ENCODE measurements at regions not wholly inside any gene's neighbourhood (a gene's known extent, or its start where the extent isn't known, plus 50 kb on each side); places are given as distances from the start of the nearest gene placed in this dataset.

- DNase-seq (ENCODE audit: low read depth, low spot score) (no peak), FAIRE-seq (no peak)
- POLR2A ChIA-PET = no interaction called here
- Histone ChIP-seq H3K27ac (ENCODE audit: insufficient read depth, low read depth, low read length) (no peak overlapping the region), H3K36me3 (ENCODE audit: control insufficient read depth in 2 of 2, extremely low read depth in 1 of 2, insufficient read depth in 2 of 2, low read length in 2 of 2) (no peaks in the 10 kb centered on the region), H4K20me1 (replicated peaks; ENCODE audit: control insufficient read depth, extremely low read depth, insufficient read depth, low read length) (no peaks in the 10 kb centered on the region), H3K9me3 (replicated peaks; ENCODE audit: control insufficient read depth, insufficient read depth, low read length) (no peaks in the 10 kb centered on the region), H3K27me3 (ENCODE audit: control insufficient read depth in 2 of 2, insufficient read depth in 2 of 2, low read length in 2 of 2) (no peaks in the 10 kb centered on the region), H2AFZ (ENCODE audit: low read depth, low read length) (no peak overlapping the region), H3K4me3 (replicated peaks in 1 of 3; ENCODE audit: insufficient read depth in 1 of 3, low read depth in 1 of 3, low read length in 3 of 3) (no peak overlapping the region), H3K9me1 (replicated peaks; ENCODE audit: control insufficient read depth, extremely low read depth, insufficient read depth, low read length) (no peaks in the 10 kb centered on the region), H3K9ac (replicated peaks; ENCODE audit: extremely low read depth, insufficient read depth, low read length) (no peak overlapping the region), H3K79me2 (ENCODE audit: control insufficient read depth, insufficient read depth, low read length) (no peaks in the 10 kb centered on the region), H3K4me1 (ENCODE audit: control insufficient read depth, extremely low read depth, insufficient read depth, low read length) (no peaks in the 10 kb centered on the region), H3K4me2 (ENCODE audit: insufficient read depth, low read length) (no peak overlapping the region)
- TF ChIP-seq CTCF (IDR thresholded peaks at IDR 0.05; ENCODE audit: extremely low read depth in 1 of 2, insufficient read depth in 1 of 2, low read depth in 1 of 2, low read length in 2 of 2) (no peak), POLR2AphosphoS5 (IDR thresholded peaks at IDR 0.05; ENCODE audit: insufficient read depth, low read depth, low read length) (no peak)
- BruUV-seq (replicated peaks) = no TSS peak
- intact Hi-C loops (cut with micrococcal nuclease) (no loop called here), dilution Hi-C loops (cut with MboI; ENCODE audit: extremely low pct_ligation_motif_present, low sequenced_read_pairs) (no loop called here)
- CTCF ChIA-PET = no interaction called here
Observed at GRCh38 chr6:104159045-104159618, 700.6 kb downstream of the HACE1 start.

- no TSS peak for BruUV-seq (replicated peaks)
- no peak for TF ChIP-seq MYC (IDR thresholded peaks at IDR 0.05; ENCODE audit: low read depth, low read length)
- ChIA-PET POLR2A (no interaction called here), CTCF (no interaction called here)
- Histone ChIP-seq H3K27ac (ENCODE audit: insufficient read depth, low read depth, low read length) (no peak overlapping the region), H2AFZ (ENCODE audit: low read depth, low read length) (no peak overlapping the region), H3K9me3 (replicated peaks; ENCODE audit: control insufficient read depth, insufficient read depth, low read length) (no peaks in the 10 kb centered on the region), H3K27me3 (ENCODE audit: control insufficient read depth in 2 of 2, insufficient read depth in 2 of 2, low read length in 2 of 2) (no peaks in the 10 kb centered on the region), H3K4me3 (replicated peaks in 1 of 3; ENCODE audit: insufficient read depth in 1 of 3, low read depth in 1 of 3, low read length in 3 of 3) (no peak overlapping the region), H3K4me1 (ENCODE audit: control insufficient read depth, extremely low read depth, insufficient read depth, low read length) (no peaks in the 10 kb centered on the region), H3K9ac (replicated peaks; ENCODE audit: extremely low read depth, insufficient read depth, low read length) (no peak overlapping the region), H3K79me2 (ENCODE audit: control insufficient read depth, insufficient read depth, low read length) (no peaks in the 10 kb centered on the region), H3K36me3 (ENCODE audit: control insufficient read depth in 2 of 2, extremely low read depth in 1 of 2, insufficient read depth in 2 of 2, low read length in 2 of 2) (no peaks in the 10 kb centered on the region), H3K4me2 (ENCODE audit: insufficient read depth, low read length) (no peak overlapping the region), H3K9me1 (replicated peaks; ENCODE audit: control insufficient read depth, extremely low read depth, insufficient read depth, low read length) (no peaks in the 10 kb centered on the region), H4K20me1 (replicated peaks; ENCODE audit: control insufficient read depth, extremely low read depth, insufficient read depth, low read length) (no peaks in the 10 kb centered on the region)
- dilution Hi-C loops (cut with MboI; ENCODE audit: extremely low pct_ligation_motif_present, low sequenced_read_pairs) = no loop called here
- FAIRE-seq (no peak), DNase-seq (ENCODE audit: low read depth, low spot score) (no peak)
- intact Hi-C loops (cut with micrococcal nuclease) = no loop called here
Observed at GRCh38 chr6:104143757-104144156, 716.0 kb downstream of the HACE1 start.

All from endothelial cell of umbilical vein (primary cell).